H7 (cell line): ENCODE measurements at regions not wholly inside any gene's neighbourhood (a gene's known extent, or its start where the extent isn't known, plus 50 kb on each side); places are given as distances from the start of the nearest gene placed in this dataset.

ENCODE experiments used
- DNase-seq: peaks from one replicate; pipeline ENCODE4 v3.0.0; 2012
- H3K27me3 ChIP-seq: 2 replicates; pipeline ENCODE4 v1.6.0; 2011; ENCODE audit warnings: mild to moderate bottlenecking, low read length; ENCODE audit not compliant: control insufficient read depth, insufficient read depth
- H3K36me3 ChIP-seq: replicated peaks from 2 replicates; pipeline ENCODE4 v1.5.1; 2011; ENCODE audit warnings: low read length; ENCODE audit not compliant: control insufficient read depth, insufficient read depth
- H3K4me3 ChIP-seq: 2 replicates; pipeline ENCODE4 v1.5.1; 2011; ENCODE audit warnings: low read depth, mild to moderate bottlenecking, control low read depth, low read length, moderate library complexity; ENCODE audit not compliant: insufficient read depth

- Histone ChIP-seq H3K4me3 (no peak overlapping the region), H3K27me3 (no peaks in the 10 kb centered on the region), H3K36me3 (no peaks in the 10 kb centered on the region)
- DNase-seq: no peak
Measured at GRCh38 chr13:34623331-34623730, 318.7 kb upstream of the NBEA start.

- Histone ChIP-seq H3K27me3 (no peaks in the 10 kb centered on the region), H3K4me3 (no peak overlapping the region), H3K36me3 (no peaks in the 10 kb centered on the region)
- DNase-seq: no peak
Measured at GRCh38 chr13:34627509-34628208, 314.4 kb upstream of the NBEA start.

GRCh38 chr13:34628209-34628682, 313.8 kb upstream of the NBEA start:
- no peak for DNase-seq
- Histone ChIP-seq H3K4me3 (no peak overlapping the region), H3K36me3 (no peaks in the 10 kb centered on the region), H3K27me3 (no peaks in the 10 kb centered on the region)

- Histone ChIP-seq H3K27me3 (no peaks in the 10 kb centered on the region), H3K36me3 (no peaks in the 10 kb centered on the region)
Measured at GRCh38 chr13:34634448-34634847, 307.6 kb upstream of the NBEA start.

GRCh38 chr13:34637138-34637537, 304.9 kb upstream of the NBEA start:
- Histone ChIP-seq H3K4me3 (no peak overlapping the region), H3K27me3 (no peaks in the 10 kb centered on the region), H3K36me3 (no peaks in the 10 kb centered on the region)
- DNase-seq: no peak

More at GRCh38 chr13:34634448-34634847, 307.6 kb upstream of the NBEA start:
- no peak for DNase-seq
- H3K4me3 ChIP-seq: no peak overlapping the region

- H3K36me3 ChIP-seq: no peaks in the 10 kb centered on the region
- no peaks in the 10 kb centered on the region for H3K27me3 ChIP-seq
- DNase-seq: no peak
- no peak overlapping the region for H3K4me3 ChIP-seq
Measured at GRCh38 chr13:34637636-34638035, 304.4 kb upstream of the NBEA start.

GRCh38 chr13:34638897-34639296, 303.2 kb upstream of the NBEA start:
- Histone ChIP-seq H3K36me3 (no peaks in the 10 kb centered on the region), H3K4me3 (no peak overlapping the region), H3K27me3 (no peaks in the 10 kb centered on the region)
- DNase-seq: peak; percentile 15

GRCh38 chr13:34640179-34640992, 301.7 kb upstream of the NBEA start:
- no peak overlapping the region for H3K4me3 ChIP-seq
- DNase-seq: no peak
- no peaks in the 10 kb centered on the region for H3K36me3 ChIP-seq
- no peaks in the 10 kb centered on the region for H3K27me3 ChIP-seq

- no peak overlapping the region for H3K4me3 ChIP-seq
- no peak for DNase-seq
- no peaks in the 10 kb centered on the region for H3K27me3 ChIP-seq
- no peaks in the 10 kb centered on the region for H3K36me3 ChIP-seq
Measured at GRCh38 chr13:34640993-34641330, 301.1 kb upstream of the NBEA start.

- DNase-seq: no peak
- no peaks in the 10 kb centered on the region for H3K27me3 ChIP-seq
Measured at GRCh38 chr13:34647379-34648150, 294.5 kb upstream of the NBEA start.

GRCh38 chr13:34654203-34654602, 287.9 kb upstream of the NBEA start:
- Histone ChIP-seq H3K4me3 (no peak overlapping the region), H3K36me3 (no peaks in the 10 kb centered on the region), H3K27me3 (no peaks in the 10 kb centered on the region)
- DNase-seq: no peak

More at GRCh38 chr13:34647379-34648150, 294.5 kb upstream of the NBEA start:
- no peaks in the 10 kb centered on the region for H3K36me3 ChIP-seq
- H3K4me3 ChIP-seq: no peak overlapping the region

GRCh38 chr13:34654647-34655046, 287.4 kb upstream of the NBEA start:
- no peaks in the 10 kb centered on the region for H3K27me3 ChIP-seq
- DNase-seq: no peak
- H3K4me3 ChIP-seq: no peak overlapping the region
- H3K36me3 ChIP-seq: no peaks in the 10 kb centered on the region

- no peak for DNase-seq
- H3K4me3 ChIP-seq: no peak overlapping the region
- H3K27me3 ChIP-seq: no peaks in the 10 kb centered on the region
- H3K36me3 ChIP-seq: no peaks in the 10 kb centered on the region
Measured at GRCh38 chr13:34655554-34655953, 286.5 kb upstream of the NBEA start.

GRCh38 chr13:34657716-34658115, 284.4 kb upstream of the NBEA start:
- Histone ChIP-seq H3K36me3 (no peaks in the 10 kb centered on the region), H3K4me3 (no peak overlapping the region), H3K27me3 (no peaks in the 10 kb centered on the region)
- no peak for DNase-seq
